ELF-1 (cell line): ENCODE measurements at regions not wholly inside any gene's neighbourhood (a gene's known extent, or its start where the extent isn't known, plus 50 kb on each side); places are given as distances from the start of the nearest gene placed in this dataset.
"Not testable (repeated sequence)": the region's sequence is repeated elsewhere in the genome, so short reads cannot be mapped to it uniquely, and the experiment has no call there.

ENCODE experiments used
- DNase-seq: peaks from one replicate; pipeline ENCODE4 v3.0.0-alpha.2; 2016; ENCODE audit warnings: low read depth, low spot score

DNA sequence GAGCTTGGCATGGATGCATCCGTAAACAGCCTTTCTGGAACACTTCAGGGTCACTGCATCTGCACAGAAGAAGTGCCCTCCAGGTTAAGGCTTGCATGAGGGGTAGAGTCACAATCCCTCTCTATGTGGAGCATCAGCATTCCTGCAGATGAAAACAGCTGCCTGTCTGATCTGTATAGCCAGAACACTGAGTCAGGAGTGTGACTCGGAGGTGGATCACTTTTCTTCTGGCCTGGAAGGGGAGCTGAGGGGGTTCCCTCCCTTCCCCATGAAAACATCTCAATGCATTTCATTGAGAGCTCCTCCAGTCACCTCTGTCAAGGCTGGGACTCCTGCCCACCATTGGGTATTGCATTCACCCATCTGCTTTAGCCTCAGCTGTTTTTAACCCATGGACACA is 72.5 kb upstream of the SERPINE2 start:
- no peak for DNase-seq

DNA sequence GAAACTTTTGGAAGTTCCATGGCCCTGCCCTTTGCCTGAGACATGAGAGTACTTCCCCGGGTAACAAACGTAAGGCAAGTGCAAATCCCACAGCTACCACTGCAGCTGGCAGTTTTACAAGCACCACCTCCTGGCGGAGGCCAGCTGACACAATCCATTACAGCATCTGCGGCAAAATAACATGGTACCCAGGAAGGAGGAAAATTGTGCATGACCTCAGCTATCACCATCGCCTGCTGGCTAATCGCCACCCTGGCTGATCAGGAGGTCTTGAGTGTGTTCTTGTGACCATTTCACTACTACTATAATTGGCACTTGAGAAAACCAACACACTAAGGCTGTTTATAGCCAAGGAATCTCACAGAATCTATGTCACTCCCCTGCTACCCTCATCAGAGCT is 71.7 kb upstream of the SERPINE2 start:
- DNase-seq = no peak

DNA sequence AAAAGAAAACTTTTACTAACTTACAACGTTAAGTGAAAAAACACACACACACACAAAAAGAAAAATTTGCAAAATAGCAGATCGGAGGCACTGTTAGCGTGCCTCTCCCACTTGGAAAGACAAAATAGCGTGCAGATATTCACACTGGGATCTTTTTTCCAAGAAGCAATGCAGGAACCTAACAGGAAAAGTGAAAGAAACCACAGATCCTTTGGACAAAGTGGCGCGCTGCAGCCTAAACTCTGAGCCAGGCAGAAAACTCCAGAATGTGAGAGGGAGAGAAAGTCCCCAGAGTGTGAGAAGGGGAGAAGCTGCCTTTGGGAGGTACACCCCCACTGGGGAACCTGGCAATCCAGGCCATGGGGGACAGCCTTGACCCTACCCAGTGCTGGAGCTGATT is 70.7 kb upstream of the SERPINE2 start:
- DNase-seq = no peak

DNA sequence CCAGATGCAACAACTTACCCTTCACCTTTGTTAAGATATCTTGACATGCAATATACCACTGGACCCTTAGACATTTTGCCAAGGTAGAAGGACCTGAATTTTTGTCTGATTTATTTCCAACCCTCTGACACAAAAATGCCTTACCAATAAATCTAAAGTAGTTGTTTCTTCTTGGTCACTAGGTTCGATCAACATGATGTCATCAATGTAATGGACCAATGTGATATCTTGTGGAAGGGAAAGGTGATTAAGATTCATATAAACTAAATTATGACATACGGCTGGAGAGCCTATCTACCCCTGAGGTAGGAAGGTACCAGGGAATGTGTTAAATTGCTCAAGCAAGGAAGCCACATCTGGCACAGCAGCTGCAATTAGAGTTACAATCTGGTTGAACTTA is 67.7 kb upstream of the SERPINE2 start:
- no peak for DNase-seq

DNA sequence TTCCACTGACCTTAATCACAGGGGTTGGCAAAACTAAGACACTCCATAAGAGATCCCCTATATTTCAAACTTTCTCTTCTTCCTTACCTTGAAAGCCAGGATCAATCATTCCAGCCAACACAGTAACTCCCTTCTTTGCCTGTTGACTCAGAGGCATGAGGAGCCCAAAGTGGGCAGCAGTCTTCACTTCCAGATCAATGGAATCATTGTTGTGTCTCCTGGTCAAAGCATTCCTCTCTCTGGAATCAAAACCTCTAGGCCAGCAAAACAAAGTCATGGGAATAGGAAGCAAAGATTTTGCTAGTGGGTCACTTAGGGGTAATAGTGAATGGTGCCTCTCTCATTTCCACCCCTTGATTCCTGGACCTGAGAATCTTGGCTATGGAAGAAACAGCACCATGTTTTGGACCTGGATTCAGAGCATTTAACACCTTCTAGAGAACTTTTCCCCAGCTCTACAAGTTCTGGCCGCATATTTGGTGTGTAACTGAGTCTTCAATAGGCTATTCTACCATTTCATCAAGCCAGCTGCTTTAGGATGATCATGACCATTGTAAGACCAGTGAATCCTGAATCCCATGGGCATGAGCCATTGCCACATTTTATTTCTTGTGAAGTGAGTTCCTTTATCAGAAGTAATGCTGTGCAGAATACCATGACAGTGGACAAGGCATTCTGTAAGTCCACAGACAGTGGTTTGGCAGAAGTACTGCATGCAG is 65.7 kb upstream of the SERPINE2 start:
- no peak for DNase-seq

DNA sequence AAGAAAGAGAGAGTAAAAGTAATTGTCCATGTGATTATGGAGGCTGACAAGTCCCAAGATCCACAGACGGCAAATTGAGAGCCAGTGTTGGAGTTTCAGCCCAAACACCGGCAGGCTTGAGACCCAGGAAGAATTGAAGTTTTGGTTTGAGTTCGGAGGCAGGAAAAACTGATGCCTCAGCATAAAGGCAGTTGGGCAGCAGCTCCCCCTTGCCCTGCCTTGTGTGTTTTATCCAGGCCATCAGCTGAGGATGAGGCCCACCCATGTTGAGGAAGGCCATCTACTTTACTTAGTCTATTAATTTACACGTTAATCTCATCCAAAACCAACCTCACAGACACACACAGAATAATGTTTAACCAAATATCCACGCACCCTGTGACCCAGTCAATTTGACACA is 64.6 kb upstream of the SERPINE2 start:
- no peak for DNase-seq

DNA sequence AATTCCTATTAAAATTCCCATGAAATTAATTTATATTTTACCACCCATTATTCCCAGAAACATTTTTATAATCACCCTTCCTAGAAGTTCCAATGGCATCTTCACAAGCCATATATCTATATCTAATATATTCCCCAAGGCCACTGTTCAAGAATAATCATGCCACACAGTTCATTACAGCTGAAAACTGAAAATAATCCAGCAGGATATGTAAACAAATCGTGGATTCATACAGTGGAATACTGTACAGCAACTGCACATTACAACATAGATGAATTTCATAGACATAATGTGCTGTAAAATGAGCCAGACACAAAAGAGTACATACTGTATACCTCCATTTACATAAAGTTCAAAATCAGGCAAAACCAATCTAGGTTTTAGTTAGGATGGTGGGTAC is 63.9 kb upstream of the SERPINE2 start:
- no peak for DNase-seq

DNA sequence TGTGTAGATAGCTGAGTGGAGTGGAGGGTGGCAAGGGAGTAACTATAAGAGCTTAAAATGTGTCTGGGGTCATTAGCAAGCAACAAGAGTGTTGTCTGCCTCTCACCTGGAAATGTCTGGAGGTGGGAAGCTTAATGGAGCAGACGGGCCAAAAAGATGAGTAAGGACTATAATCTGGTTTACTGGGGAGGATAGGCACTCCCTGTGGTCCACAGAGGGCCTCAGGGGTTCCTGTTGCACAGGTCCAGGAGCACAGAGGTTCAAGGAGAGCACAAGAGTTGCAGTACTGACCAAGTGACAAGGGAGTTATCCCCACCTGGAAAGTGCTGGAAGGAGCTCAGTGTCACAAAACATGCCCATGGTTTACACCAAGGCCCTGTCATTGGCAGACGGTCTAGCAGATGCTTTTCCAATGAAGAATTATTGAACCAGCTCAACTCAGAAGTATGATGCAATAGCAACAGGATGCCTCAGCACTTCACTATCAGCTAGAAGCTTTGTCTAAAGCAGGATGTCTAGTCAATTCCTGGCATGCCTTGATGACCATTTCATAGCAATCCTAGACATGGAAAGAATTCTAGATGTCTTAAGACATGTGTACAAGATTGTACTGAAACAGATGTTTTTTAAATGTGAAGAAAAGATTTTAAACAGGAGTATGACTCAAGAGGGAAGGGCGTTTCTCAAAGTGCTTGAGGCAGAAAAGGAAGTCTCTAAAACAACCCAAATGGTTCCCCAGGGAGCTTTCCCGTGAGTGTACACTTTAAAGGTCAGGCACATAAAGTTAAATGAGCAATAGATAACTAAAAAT is 62.9 kb upstream of the SERPINE2 start:
- DNase-seq = no peak

DNA sequence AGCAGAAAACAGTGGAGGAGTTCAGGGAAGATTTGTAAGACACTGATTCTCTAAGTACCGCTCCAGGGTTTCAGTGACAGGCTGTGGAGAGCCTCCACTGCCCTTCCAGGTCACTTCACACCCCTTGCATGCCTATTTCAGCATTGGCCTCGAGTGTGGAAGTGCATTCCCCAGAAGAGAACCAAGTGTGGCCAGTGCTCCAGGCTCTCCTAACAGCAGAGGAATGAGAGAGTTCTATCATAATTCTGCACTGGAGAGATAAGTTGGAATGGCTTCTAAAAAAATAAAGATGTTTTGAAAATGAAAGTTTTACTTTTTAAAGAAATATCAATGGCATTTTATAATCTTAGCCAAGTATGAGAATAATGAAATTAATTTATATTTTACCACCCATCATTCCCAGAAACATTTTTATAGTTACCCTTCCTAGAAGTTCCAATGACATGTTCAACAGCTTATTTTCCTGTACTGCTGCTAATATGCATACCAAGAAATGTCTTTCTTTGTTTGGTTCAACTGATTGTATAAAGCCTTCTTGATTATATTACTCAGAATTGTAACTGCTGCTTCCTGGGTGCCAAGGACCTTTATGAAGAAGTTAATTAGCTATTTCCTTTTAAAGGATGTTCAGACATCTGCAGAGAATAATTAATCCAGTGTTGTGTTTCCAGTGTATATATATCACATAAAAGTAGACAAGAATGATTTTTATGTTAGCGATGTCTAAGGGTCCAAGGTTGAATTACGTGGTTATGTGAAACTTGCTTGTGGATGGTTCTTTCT is 61.0 kb upstream of the SERPINE2 start:
- no peak for DNase-seq

DNA sequence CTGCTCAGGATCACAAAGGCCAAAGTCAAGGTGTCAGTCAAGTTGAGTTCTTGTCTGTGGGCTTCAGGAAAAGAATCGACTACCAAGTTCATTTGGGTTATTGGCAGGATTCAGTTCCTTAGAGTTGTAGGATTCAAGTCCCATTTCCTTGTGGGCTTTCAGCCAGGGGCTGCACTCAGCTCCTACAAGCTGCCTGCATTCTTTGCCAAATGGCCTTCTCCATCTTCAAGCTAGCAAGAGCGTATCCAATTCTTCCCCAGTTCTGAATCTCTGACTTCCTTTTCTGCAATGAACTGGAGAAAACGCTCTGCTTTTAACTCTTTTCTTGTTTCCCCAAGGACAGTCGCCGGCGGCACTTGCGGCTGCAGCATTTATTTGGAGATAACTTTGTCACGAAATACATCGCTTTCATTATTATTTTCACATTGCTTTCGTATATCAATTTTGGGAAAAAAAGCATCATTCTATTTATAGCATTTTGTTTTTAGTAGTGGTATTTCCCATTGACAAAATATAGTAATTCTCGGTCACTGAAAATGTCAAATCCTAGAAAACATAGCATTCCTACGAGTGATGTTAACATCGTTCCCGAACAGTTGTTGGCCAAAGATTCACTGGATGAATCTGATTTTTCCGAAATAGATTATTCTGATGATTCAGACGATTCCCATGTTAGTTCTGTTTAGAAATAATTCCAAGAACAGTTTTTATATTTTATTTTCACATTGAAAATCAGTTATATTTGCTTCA is 59.6 kb upstream of the SERPINE2 start:
- DNase-seq = no peak

DNA sequence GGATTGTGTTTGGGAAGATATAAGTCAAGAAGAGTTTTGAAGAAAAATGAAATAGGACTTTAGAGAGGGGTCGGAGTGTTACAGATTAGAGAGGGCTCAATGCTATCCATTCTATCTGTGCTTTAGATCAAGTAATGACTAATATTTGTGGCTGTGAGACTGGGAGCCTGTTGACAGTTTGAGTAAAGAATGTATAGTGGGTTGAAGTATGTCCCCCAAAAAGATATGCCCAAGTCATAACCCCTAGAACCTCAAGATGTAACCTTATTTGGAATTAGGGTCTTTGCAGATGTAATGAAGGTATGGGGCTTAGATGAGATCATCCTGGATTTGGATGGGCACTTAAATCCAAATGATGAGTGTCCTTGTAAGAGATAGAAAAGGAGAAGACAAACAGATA is 55.3 kb upstream of the SERPINE2 start:
- DNase-seq = no peak

DNA sequence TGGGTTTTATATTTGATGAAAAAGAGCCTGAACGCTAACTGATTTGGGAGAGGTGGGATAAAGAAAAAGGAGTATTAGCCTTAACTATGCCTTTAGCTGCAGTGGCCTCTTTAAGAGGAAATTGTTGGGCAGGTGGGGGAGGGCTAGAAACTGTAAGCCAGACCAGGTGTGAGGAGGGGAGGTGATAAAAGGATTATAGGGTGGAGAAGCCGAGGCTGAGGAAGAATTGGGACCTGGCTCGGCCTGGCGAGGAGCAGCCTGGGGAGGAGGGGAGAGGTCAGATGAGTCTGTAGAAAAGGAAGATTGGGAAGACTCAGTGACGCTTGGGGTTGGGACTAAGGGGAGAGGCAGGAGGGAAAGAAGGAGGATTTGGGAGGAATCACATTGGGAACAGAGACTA is 52.6 kb upstream of the SERPINE2 start:
- DNase-seq = not testable (repeated sequence)

DNA sequence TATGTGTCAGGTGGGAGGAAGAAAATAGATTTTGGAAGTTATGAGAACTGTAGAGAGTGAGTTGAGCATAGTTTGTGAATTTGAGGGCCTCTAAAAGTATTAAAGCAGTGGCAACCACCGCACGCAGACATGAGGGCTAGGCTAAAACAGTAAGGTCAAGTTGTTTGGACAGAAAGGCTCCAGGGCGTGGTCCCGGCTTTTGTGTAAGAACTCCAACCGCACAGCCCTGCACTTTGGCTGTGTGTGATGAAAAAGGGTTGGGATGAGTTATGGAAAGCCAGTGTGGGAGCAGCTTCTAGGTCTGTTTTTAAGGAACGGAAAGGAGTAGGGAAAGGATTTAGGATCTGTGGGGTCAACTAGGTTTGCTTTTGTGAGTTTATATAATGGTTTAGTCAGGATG is 50.5 kb upstream of the SERPINE2 start:
- not testable (repeated sequence) for DNase-seq
